ENCODE measurements at regions not wholly inside any gene's neighbourhood (a gene's known extent, or its start where the extent isn't known, plus 50 kb on each side); places are given as distances from the start of the nearest gene placed in this dataset.

DNA sequence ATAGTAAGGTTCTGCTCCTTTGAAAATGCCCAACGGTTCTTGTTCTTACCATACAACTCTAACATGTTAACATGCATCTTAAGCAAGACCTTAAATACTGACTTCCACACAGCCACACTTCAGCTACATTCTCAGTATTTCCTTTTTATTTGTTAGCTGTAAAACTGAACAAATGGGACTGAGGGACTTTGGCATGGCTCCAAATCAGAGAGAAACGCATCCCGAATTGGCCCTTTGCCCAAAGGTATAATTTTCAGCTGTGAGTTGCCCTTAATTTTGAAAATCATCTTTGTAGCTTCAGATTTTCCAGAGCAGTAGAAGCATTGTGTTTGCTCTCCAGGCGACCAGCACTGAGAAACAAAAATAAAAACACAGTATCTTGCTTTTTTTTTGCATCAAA lies 56.4 kb downstream of the NEUROD6 start:
- no peaks in the 10 kb centered on the region for H3K27me3 Mint-ChIP-seq
- H3K27ac Mint-ChIP-seq: no peak overlapping the region
- DNase-seq: no peak
- H3K9me3 Mint-ChIP-seq: peaks cover 4% of the 10 kb centered on the region
- no peak overlapping the region for H3K4me3 Mint-ChIP-seq
- no peaks in the 10 kb centered on the region for H3K36me3 Mint-ChIP-seq (ENCODE audit: low read depth)
- POLR2A ChIA-PET: no interaction called here
- CTCF ChIA-PET: no interaction called here
- H3K4me1 Mint-ChIP-seq: no peaks in the 10 kb centered on the region

DNA sequence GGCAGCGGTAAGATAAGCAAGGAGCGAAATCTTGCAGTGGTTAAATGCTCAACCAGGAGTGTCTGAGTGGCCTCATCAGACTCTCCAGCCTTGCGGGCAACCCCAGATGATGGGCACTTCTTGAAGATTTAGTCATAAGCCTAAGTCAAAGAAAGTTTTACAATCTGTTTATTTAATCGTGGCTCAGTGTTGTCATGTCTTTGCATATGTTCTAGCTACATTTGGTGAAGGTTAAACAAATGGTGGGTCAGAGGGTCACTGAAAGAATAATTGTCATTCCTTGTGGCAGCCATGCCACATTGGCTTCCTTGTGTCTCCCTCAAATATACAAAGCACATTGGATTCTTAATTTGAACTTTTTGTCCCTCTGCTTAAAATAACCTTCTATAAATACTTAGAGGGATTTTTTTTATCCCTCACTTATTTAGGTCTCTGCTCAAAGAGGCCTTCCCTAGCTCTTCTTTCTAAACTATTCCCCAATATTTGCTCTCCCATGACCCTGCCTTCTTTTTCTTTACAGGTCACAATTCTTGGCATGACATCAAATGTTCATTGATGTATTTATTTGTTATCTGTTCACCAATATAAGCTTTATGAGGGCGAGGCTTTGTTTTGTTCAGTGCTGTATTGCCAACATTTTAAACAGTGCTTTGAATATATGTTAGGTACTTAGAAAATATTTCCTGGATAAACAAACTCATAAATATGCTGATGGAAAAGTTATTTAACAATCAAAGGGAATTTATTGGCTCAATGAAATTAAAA lies 68.7 kb downstream of the NEUROD6 start:
- Mint-ChIP-seq H3K36me3 (ENCODE audit: low read depth) (no peaks in the 10 kb centered on the region), H3K9me3 (no peaks in the 10 kb centered on the region), H3K4me3 (no peak overlapping the region), H3K4me1 (no peaks in the 10 kb centered on the region), H3K27ac (no peak overlapping the region), H3K27me3 (no peaks in the 10 kb centered on the region)
- no peak for DNase-seq
- CTCF ChIA-PET: no interaction called here
- POLR2A ChIA-PET: no interaction called here

DNA sequence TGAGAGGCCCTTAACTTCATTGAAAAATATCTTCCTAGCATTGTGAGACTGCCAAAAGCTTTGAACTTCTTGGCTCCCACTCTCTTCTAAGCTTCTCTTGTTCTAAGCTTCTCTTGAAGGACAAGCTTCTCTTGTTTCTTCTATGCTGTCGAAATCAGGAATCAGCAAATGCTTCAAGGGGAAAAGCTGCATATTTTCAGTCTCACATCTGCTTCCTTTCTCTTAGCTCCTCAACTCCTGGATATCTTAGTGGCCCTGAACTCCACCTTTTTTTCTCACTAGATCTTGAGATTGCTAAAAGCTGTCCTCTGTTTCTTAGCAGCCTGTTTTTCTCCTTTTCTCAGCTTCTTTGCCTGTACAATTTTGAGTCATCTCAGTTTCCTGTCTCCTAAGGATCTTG lies 73.0 kb downstream of the NEUROD6 start:
- no peaks in the 10 kb centered on the region for H3K27me3 Mint-ChIP-seq
- CTCF ChIA-PET: interaction anchor here (1.2 kb wide), 1 partner anchor 284 kb away, joined by 3 read pairs; no protein-coding TSS in a partner anchor
- POLR2A ChIA-PET: no interaction called here
- no peak for DNase-seq
- H3K9me3 Mint-ChIP-seq: no peaks in the 10 kb centered on the region
- no peak overlapping the region for H3K27ac Mint-ChIP-seq
- no peaks in the 10 kb centered on the region for H3K4me1 Mint-ChIP-seq
- H3K36me3 Mint-ChIP-seq (ENCODE audit: low read depth): no peaks in the 10 kb centered on the region
- H3K4me3 Mint-ChIP-seq: no peak overlapping the region

DNA sequence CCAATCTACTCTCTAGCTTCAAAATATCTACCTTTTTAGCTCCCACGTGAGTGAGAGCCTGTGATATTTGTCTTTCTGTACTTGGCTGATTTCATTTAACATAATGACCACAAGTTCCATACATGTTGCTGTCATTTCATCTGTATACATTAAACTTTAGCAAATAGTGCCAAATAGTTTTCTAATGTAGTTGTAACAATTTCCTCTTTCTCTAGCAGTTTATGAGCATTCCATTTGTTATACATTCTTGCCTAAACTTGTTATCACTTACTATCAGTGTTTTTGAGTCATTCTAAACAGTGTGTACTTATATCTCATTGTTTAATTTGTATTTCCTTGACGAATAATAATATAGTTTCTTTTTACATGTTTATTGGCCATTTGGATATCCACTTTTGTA lies 77.2 kb downstream of the NEUROD6 start:
- no peak overlapping the region for H3K27ac Mint-ChIP-seq
- H3K27me3 Mint-ChIP-seq: no peaks in the 10 kb centered on the region
- no peaks in the 10 kb centered on the region for H3K4me1 Mint-ChIP-seq
- no peaks in the 10 kb centered on the region for H3K9me3 Mint-ChIP-seq
- no peak for DNase-seq
- H3K4me3 Mint-ChIP-seq: no peak overlapping the region
- no peaks in the 10 kb centered on the region for H3K36me3 Mint-ChIP-seq (ENCODE audit: low read depth)
- CTCF ChIA-PET: no interaction called here
- POLR2A ChIA-PET: no interaction called here

DNA sequence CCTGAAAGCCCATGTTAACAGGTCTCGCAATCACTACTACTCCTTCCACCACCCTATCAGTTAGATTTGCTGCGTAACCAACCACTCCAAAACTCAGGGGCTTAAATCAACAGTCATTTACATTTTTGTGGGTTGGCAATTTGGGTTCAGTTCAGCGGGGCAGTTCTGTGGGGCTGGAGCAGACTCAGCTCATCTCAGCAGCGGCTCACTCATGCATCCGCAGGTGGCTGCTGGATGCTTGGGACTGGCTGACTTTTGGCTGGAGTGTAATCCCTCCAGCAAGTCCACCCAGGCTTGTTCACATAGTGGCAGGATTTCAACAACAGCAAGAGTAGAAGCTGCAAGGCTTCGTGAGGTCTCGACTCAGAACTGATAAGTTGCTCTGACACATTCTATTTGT lies 79.2 kb downstream of the NEUROD6 start:
- no peak for DNase-seq
- CTCF ChIA-PET: no interaction called here
- Mint-ChIP-seq H3K27me3 (no peaks in the 10 kb centered on the region), H3K36me3 (ENCODE audit: low read depth) (no peaks in the 10 kb centered on the region), H3K4me1 (no peaks in the 10 kb centered on the region), H3K9me3 (no peaks in the 10 kb centered on the region), H3K27ac (no peak overlapping the region), H3K4me3 (no peak overlapping the region)
- POLR2A ChIA-PET: no interaction called here

DNA sequence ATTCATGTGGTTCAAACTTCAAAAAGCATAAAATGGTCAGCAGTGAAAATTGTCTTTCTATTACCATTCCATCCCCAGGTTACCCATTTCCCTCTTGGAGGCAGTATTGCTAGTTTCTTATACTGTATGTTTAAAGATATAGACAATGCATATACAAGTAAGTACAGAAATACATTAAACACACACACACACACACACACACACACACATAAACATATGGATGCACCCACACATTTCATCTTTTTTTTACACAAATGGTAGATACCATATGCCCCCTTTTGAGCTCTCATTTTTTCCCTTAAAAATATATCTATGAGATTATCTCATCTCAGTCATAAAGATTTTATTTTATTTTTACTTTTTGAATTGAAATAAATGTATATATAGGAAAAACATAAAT lies 79.7 kb downstream of the NEUROD6 start:
- Mint-ChIP-seq H3K9me3 (no peaks in the 10 kb centered on the region), H3K27me3 (no peaks in the 10 kb centered on the region), H3K4me1 (no peaks in the 10 kb centered on the region), H3K36me3 (ENCODE audit: low read depth) (no peaks in the 10 kb centered on the region), H3K4me3 (no peak overlapping the region), H3K27ac (no peak overlapping the region)
- DNase-seq: no peak
- POLR2A ChIA-PET: no interaction called here
- CTCF ChIA-PET: no interaction called here

DNA sequence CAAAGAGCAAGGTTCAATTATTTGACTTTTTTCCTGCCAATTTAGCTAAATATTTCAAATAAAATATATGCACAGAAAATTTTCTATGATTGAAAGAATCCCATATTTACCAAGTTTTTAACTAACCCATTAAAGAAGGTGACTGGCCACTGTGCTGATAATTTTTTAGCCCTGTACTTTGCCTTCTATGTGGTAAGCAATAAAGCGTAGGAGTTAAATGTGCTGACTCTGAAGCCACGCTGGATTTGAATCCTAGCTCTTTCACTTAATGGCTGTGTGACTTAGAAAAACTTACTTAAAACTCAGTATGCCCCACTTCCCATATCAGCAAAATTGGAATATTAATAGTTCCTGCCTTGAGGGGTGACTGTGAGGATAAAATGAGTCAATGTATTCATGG lies 82.1 kb downstream of the NEUROD6 start:
- ChIA-PET CTCF (no interaction called here), POLR2A (no interaction called here)
- no peak for DNase-seq
- Mint-ChIP-seq H3K9me3 (no peaks in the 10 kb centered on the region), H3K27me3 (no peaks in the 10 kb centered on the region), H3K36me3 (ENCODE audit: low read depth) (no peaks in the 10 kb centered on the region), H3K27ac (no peak overlapping the region), H3K4me3 (no peak overlapping the region), H3K4me1 (no peaks in the 10 kb centered on the region)

DNA sequence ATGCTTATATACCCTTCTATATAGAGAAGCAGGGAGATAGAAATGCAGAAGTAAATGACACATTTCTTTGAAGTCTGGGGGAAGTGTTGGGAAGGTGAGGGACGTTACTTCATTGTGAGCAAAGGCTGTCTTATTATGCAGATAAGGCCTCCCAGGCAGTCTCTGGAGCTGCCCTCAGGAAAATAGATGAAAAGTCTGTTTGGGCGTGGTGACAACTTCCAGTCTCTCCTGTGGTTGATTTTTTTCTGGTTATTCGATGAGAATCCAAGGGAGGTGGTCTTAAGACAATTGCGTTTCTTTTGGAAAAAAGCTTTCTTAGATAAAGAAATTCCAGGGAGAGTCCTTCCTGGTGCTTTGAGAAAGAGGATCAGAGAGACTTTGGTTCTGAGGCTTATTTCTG lies 84.0 kb downstream of the NEUROD6 start:
- no peaks in the 10 kb centered on the region for H3K4me1 Mint-ChIP-seq
- POLR2A ChIA-PET: no interaction called here

DNA sequence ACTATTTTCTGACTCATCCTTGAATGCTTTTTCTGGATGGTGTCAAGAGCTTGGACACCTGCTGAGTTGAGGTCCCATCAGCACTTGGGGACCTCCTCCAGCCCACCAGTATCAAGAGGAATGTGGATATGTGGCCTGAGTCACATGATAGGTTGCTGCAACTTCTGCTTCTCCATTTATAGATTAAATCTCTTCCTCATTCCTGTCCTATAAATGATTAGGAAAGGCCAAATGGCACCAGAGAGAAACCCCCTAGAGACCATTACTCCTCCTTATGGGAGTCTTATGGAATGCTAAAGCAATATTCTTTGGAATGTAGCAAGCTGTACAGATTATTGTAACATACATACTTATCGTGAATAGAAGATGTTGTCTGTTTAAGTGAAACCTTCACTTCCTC lies 85.6 kb downstream of the NEUROD6 start:
- Mint-ChIP-seq H3K4me3 (no peak overlapping the region), H3K4me1 (no peaks in the 10 kb centered on the region), H3K27me3 (no peaks in the 10 kb centered on the region), H3K27ac (no peak overlapping the region), H3K9me3 (no peaks in the 10 kb centered on the region), H3K36me3 (ENCODE audit: low read depth) (no peaks in the 10 kb centered on the region)
- DNase-seq: no peak
- POLR2A ChIA-PET: no interaction called here
- CTCF ChIA-PET: no interaction called here

More for the DNA sequence above, 84.0 kb downstream of the NEUROD6 start:
- Mint-ChIP-seq H3K27ac (no peak overlapping the region), H3K36me3 (ENCODE audit: low read depth) (no peaks in the 10 kb centered on the region), H3K9me3 (no peaks in the 10 kb centered on the region), H3K27me3 (no peaks in the 10 kb centered on the region), H3K4me3 (no peak overlapping the region)
- DNase-seq: no peak
- CTCF ChIA-PET: no interaction called here

DNA sequence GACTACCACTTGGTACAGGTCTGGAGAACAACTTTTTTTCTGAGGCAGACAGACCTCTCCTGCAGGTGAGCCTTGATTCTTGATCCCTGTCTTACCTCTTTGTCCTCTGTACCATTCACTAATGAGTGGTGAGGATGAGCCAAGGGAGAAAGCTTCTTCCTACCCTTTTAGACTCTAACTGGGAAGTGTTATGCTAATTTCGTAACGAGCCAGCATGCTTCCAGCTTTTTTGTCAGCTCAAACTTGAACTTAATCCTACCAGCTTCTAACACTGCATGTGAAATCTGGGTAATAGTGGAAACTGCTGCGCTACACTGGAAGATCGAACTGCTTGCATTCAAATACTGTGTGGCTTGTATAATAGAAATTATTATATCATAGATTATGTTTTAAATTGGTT lies 87.0 kb downstream of the NEUROD6 start:
- POLR2A ChIA-PET: no interaction called here
- no peaks in the 10 kb centered on the region for H3K27me3 Mint-ChIP-seq
- H3K27ac Mint-ChIP-seq: no peak overlapping the region
- no peaks in the 10 kb centered on the region for H3K36me3 Mint-ChIP-seq (ENCODE audit: low read depth)
- H3K4me1 Mint-ChIP-seq: no peaks in the 10 kb centered on the region
- CTCF ChIA-PET: no interaction called here
- no peaks in the 10 kb centered on the region for H3K9me3 Mint-ChIP-seq
- no peak overlapping the region for H3K4me3 Mint-ChIP-seq
- no peak for DNase-seq

DNA sequence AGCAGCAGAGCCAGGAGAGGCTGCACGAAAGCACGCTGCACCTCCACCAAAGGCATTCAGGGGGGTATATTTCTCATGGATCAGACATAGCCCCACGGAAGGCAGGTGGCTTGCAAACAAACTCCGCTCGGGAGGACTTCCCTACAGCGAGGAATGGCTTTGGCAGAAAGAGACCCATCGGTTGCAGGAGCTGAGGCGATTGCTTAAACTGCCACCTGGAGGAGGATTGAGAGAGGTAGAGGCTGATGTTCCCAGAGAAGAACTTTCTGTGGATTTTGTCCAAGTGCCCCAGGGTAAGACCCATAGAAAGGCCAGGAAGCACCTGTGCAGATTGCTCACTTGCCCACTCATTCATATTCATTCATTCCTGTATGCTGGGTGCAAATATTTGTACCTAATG lies 89.1 kb downstream of the NEUROD6 start:
- no peak overlapping the region for H3K27ac Mint-ChIP-seq
- no peaks in the 10 kb centered on the region for H3K27me3 Mint-ChIP-seq
- no peaks in the 10 kb centered on the region for H3K36me3 Mint-ChIP-seq (ENCODE audit: low read depth)
- H3K4me3 Mint-ChIP-seq: no peak overlapping the region
- no peaks in the 10 kb centered on the region for H3K9me3 Mint-ChIP-seq
- CTCF ChIA-PET: no interaction called here
- no peak for DNase-seq
- no peaks in the 10 kb centered on the region for H3K4me1 Mint-ChIP-seq
- POLR2A ChIA-PET: no interaction called here

DNA sequence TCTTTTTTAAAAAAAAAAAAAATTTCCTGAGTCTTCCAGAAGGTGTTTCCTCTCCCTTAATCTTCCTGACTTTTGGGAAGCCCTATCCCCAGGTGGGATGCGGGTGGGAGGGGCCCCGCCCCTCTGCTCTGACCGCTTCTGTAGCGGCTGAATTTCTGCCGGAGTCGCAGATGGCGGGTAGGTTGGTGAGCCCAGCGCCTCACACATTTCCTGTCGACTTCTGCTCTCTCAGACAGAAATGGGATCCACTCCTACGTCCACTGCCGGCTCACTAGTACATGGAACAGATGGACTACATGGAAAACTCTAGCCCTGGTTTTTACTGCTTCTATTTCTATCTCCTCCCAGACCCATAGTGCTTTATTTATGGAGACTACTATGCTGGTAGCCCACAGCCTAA lies 90.9 kb downstream of the NEUROD6 start:
- Mint-ChIP-seq H3K9me3 (no peaks in the 10 kb centered on the region), H3K27me3 (no peaks in the 10 kb centered on the region), H3K4me3 (no peak overlapping the region), H3K36me3 (ENCODE audit: low read depth) (no peaks in the 10 kb centered on the region), H3K27ac (no peak overlapping the region), H3K4me1 (no peaks in the 10 kb centered on the region)
- DNase-seq: no peak
- ChIA-PET POLR2A (no interaction called here), CTCF (no interaction called here)

DNA sequence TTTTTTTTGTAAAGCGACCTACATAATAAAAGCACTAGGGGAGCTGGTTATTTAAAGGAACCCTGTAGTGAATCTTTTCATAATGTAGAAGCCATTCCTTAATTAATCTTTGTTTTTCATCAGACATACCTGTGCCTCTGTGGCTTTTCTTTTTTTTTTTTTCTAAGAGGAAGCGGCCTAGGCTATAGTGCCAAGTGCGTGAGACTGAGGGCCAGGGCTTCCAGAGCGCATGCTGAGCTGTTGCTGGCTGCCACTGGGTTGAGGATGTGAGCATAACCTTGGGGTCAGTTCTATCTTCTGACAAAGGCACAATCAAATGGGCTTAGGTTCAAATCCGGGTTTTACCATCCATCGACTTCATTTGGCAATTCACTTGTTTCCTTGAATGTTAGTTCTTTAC lies 103.7 kb downstream of the NEUROD6 start:
- H3K27ac Mint-ChIP-seq: no peak overlapping the region
- no peak overlapping the region for H3K4me3 Mint-ChIP-seq
- H3K9me3 Mint-ChIP-seq: peaks cover 4% of the 10 kb centered on the region
- POLR2A ChIA-PET: no interaction called here
- no peaks in the 10 kb centered on the region for H3K4me1 Mint-ChIP-seq
- H3K27me3 Mint-ChIP-seq: no peaks in the 10 kb centered on the region
- DNase-seq: no peak
- no peaks in the 10 kb centered on the region for H3K36me3 Mint-ChIP-seq (ENCODE audit: low read depth)
- CTCF ChIA-PET: no interaction called here

DNA sequence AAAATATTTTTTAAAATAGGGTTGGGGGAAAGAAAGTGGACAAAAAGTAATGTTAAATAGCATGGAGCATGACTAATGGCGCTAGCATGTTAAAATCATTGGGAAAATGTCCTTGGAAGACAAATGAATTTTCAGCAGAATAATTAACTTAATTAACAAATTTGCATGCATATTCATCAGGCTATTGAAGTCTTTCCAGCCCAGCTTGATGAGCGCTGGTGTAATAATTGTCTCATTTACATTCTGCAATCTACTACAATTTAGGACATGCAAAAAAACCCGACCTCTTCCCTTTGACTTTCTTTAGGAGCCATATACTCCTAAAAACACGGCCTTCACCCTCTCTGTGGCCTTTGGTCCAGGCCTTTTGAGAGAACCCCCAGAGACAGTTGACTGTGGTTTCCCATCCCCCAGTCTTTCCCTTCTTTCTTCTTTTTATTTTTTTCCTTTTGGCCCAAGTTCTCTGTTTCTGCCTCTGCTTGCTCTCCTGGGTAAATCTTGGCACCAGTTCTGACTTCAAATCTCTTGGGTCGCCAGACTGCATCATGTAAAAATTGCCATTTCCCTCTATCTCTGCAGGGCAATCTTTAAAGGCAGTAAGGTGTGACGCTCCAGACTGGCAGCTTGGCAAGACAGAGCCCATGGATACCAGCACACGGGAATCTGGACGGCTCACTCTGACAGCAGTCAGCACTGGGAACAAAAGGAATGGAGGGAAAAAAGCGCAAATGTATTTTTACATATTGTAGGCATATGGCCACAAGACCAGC lies 105.5 kb downstream of the NEUROD6 start:
- ChIA-PET POLR2A (no interaction called here), CTCF (no interaction called here)
- Mint-ChIP-seq H3K9me3 (peaks cover 4% of the 10 kb centered on the region), H3K4me3 (no peak overlapping the region), H3K27ac (no peak overlapping the region), H3K4me1 (no peaks in the 10 kb centered on the region), H3K27me3 (no peaks in the 10 kb centered on the region), H3K36me3 (ENCODE audit: low read depth) (no peaks in the 10 kb centered on the region)
- DNase-seq: no peak
